CD4-positive, alpha-beta T cell (primary cell): ENCODE measurements at regions not wholly inside any gene's neighbourhood (a gene's known extent, or its start where the extent isn't known, plus 50 kb on each side); places are given as distances from the start of the nearest gene placed in this dataset.
A peak's percentile ranks its signal among the peaks of the same experiment; 100 is the strongest.

ENCODE experiments used
- ATAC-seq: fragments of 200-7000 bp; cut with Tn5 transposase; one replicate; pipeline ENCODE4 v1.10.0; 2022; ENCODE audit warnings: mild to moderate bottlenecking; ENCODE audit not compliant: poor library complexity
- CTCF ChIA-PET: fragments of 350-600 bp; sonication (Branson Sonifier 250); formaldehyde crosslinking; loops from one replicate; lab custom pipeline; 2021; ENCODE audit warnings: antibody characterized with exemption, inconsistent platforms; lab: Charles Lee
- POLR2A ChIA-PET: fragments of 350-600 bp; sonication (Branson Sonifier 250); formaldehyde crosslinking; loops from one replicate; lab custom pipeline; 2021; ENCODE audit warnings: antibody characterized with exemption, inconsistent platforms; lab: Charles Lee
- DNase-seq, 14 experiments: peaks; one replicate each; pipeline ENCODE4 v3.0.0-alpha.2; 2013 to 2020; ENCODE audit warnings: mixed read lengths in 2 of 14
- H3K27ac ChIP-seq, 2 donors: one replicate each; pipeline versions ENCODE4 v1.5.1 to v1.7.0; 2013; ENCODE audit warnings: low read length in 2 of 2, low read depth in 1 of 2, mild to moderate bottlenecking in 1 of 2
- H3K27me3 ChIP-seq, 2 experiments: 1 replicate in 1 of 2; 2 replicates in 1 of 2; pipeline versions ENCODE4 v1.6.1 to v1.7.0; 2013; ENCODE audit warnings: low read length in 2 of 2, control low read depth in 1 of 2, mild to moderate bottlenecking in 1 of 2, moderate library complexity in 1 of 2; ENCODE audit not compliant: insufficient read depth in 2 of 2, control insufficient read depth in 1 of 2
- H3K36me3 ChIP-seq: one replicate; pipeline ENCODE4 v1.6.1; 2013; ENCODE audit warnings: low read length, control low read depth; ENCODE audit not compliant: insufficient read depth
- H3K4me1 ChIP-seq: one replicate; pipeline ENCODE4 v1.6.1; 2013; ENCODE audit warnings: low read length, control low read depth; ENCODE audit not compliant: insufficient read depth
- H3K4me3 ChIP-seq: one replicate; pipeline ENCODE4 v1.5.1; 2013; ENCODE audit warnings: mild to moderate bottlenecking, low read length, moderate library complexity
- H3K9me3 ChIP-seq, 2 experiments: 1 replicate in 1 of 2; 2 replicates in 1 of 2; pipeline versions ENCODE4 v1.6.1 to v1.7.0; 2013; ENCODE audit warnings: low read length in 2 of 2, mild to moderate bottlenecking in 2 of 2, control low read depth in 1 of 2, moderate library complexity in 1 of 2; ENCODE audit not compliant: control insufficient read depth in 1 of 2, insufficient read depth in 1 of 2
- H3K27ac Mint-ChIP-seq: one replicate; pipeline ENCODE4 v1.8.0; 2020; ENCODE audit warnings: mixed read lengths
- H3K27me3 Mint-ChIP-seq: one replicate; pipeline ENCODE4 v1.8.0; 2021; ENCODE audit warnings: mixed read lengths
- H3K36me3 Mint-ChIP-seq: one replicate; pipeline ENCODE4 v1.8.0; 2021; ENCODE audit warnings: low read depth, mixed read lengths
- H3K4me1 Mint-ChIP-seq: one replicate; pipeline ENCODE4 v1.8.0; 2021; ENCODE audit warnings: low read depth, mixed read lengths
- H3K4me3 Mint-ChIP-seq: one replicate; pipeline ENCODE4 v1.8.0; 2020; ENCODE audit warnings: mild to moderate bottlenecking, mixed read lengths
- H3K9me3 Mint-ChIP-seq: one replicate; pipeline ENCODE4 v1.8.0; 2020; ENCODE audit warnings: mixed read lengths
- intact Hi-C, 2 experiments: fragments of 100-400 bp; cut with DNase I in 1 of 2; cut with micrococcal nuclease in 1 of 2; formaldehyde crosslinking; loops; one replicate each; pipeline versions ENCODE4 v1.15.1 to v1.9.0; 2023 to 2025; cut with DNase I, micrococcal nuclease
- TF ChIP-seq, protein P1 (sequence below): fragments of 200-600 bp; IDR thresholded peaks from one replicate; pipeline ENCODE4 v1.8.0; 2022; ENCODE audit warnings: antibody characterized with exemption, mild to moderate bottlenecking

DNA sequence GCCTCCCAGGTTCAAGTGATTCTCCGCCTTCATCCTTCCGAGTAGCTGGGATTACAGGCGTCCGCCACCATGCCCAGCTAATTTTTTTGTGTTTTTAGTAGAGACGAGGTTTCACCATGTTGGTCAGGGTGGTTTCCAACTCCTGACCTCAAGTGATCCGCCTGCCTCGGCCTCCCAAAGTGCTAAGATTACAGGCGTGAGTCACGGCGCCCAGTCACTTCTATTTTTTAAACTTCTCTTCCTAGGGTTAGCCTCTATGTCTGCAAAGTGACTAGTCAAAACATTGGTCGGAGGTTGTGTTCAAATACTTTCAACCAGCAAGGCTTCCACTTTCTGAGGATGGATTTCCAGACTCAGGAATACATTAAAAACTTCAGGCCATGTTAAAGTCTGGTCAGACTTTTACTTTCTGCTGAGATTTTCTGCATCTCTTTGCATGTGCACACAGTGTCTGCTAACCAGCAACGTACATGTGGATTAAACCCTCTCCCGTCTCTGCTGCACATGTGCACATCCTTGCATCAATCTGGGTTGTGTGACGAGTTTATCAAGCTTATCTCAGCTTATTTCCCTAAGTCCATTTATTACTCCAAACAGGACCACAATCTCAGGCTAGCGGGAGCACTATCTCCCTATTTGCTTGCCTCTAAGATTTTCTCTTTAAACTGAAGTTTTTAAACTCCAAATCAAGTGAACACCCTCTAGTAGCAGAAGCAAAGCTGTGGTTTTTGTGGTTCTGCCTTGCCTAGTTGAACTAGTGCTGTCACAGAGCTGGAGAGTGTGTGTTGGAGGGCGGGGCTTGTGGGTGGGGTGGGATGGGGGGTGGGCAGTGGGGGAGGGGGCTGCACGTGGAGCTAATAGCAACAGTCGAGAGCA is 525.2 kb upstream of the GOT2 start:
- Mint-ChIP-seq H3K4me3 (peak overlapping the region; percentile 55), H3K9me3 (peaks cover 2% of the 10 kb centered on the region), H3K36me3 (no peaks in the 10 kb centered on the region), H3K27me3 (no peaks in the 10 kb centered on the region), H3K27ac (peak overlapping the region; percentile 52), H3K4me1 (peaks cover 24% of the 10 kb centered on the region)
- DNase-seq (peak in 5 of 14 experiments; percentile 5 to 41 (median 13)), ATAC-seq (peak; percentile 63)
- ChIA-PET CTCF (no interaction called here), POLR2A (no interaction called here)
- Histone ChIP-seq H3K9me3 (no peaks in the 10 kb centered on the region), H3K4me1 (no peaks in the 10 kb centered on the region), H3K27ac (no peak overlapping the region), H3K36me3 (no peaks in the 10 kb centered on the region), H3K4me3 (no peak overlapping the region), H3K27me3 (no peaks in the 10 kb centered on the region)
- intact Hi-C loops: no loop called here
- TF ChIP-seq, protein P1, sequence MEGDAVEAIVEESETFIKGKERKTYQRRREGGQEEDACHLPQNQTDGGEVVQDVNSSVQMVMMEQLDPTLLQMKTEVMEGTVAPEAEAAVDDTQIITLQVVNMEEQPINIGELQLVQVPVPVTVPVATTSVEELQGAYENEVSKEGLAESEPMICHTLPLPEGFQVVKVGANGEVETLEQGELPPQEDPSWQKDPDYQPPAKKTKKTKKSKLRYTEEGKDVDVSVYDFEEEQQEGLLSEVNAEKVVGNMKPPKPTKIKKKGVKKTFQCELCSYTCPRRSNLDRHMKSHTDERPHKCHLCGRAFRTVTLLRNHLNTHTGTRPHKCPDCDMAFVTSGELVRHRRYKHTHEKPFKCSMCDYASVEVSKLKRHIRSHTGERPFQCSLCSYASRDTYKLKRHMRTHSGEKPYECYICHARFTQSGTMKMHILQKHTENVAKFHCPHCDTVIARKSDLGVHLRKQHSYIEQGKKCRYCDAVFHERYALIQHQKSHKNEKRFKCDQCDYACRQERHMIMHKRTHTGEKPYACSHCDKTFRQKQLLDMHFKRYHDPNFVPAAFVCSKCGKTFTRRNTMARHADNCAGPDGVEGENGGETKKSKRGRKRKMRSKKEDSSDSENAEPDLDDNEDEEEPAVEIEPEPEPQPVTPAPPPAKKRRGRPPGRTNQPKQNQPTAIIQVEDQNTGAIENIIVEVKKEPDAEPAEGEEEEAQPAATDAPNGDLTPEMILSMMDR: no peak

DNA sequence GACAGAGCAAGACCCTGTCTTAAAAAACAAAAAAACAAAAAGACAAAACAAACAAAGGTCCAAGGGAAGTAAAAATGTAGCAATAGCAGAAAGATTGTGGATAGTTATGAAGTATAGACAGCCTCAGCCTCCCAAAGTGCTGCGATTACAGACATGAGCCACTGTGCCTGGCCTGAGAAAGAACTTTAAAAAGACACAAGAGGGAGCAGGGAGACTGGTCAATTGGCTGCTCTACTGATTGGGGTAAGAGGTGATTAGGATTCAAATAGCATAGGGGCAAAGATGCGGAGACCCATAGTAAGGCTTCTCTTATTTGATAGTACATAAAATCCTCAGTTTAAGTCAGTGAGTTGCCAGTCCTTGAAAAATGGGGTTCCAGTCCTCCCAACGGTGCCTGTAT is 518.2 kb upstream of the GOT2 start:
- DNase-seq: no peak
- Mint-ChIP-seq H3K9me3 (peaks cover 4% of the 10 kb centered on the region), H3K4me1 (no peaks in the 10 kb centered on the region), H3K36me3 (no peaks in the 10 kb centered on the region), H3K27ac (no peak overlapping the region), H3K4me3 (no peak overlapping the region), H3K27me3 (no peaks in the 10 kb centered on the region)
- Histone ChIP-seq H3K27ac (no peak overlapping the region), H3K4me3 (no peak overlapping the region), H3K4me1 (no peaks in the 10 kb centered on the region), H3K36me3 (no peaks in the 10 kb centered on the region), H3K27me3 (no peaks in the 10 kb centered on the region), H3K9me3 (no peaks in the 10 kb centered on the region)
- POLR2A ChIA-PET: no interaction called here
- CTCF ChIA-PET: no interaction called here
- ATAC-seq: no peak
- TF ChIP-seq, protein P1: no peak
- intact Hi-C loops: no loop called here

DNA sequence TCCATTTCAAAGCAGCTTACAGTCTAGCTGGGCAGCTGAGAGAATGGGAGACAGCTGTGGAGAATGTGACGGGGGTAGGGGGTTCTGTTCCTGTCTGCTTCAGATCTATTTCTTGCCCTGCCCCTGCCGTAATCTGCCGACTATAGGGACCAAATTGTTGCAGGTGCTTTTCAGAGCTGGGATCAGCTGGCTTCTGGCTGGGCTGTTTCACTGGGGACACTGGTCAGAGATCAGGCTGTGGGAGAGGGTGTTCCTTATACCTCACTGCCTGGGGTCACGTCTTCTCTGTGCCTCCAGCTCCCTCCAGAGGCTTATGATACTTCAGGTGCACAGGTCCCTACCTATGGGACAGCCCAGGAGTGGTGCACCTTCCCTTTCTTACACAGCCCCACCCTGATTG is 514.9 kb upstream of the GOT2 start:
- no peaks in the 10 kb centered on the region for H3K27me3 Mint-ChIP-seq
- ChIA-PET POLR2A (no interaction called here), CTCF (no interaction called here)
- no peaks in the 10 kb centered on the region for H3K9me3 ChIP-seq
- H3K9me3 Mint-ChIP-seq: no peaks in the 10 kb centered on the region
- no peak overlapping the region for H3K4me3 Mint-ChIP-seq
- no peaks in the 10 kb centered on the region for H3K36me3 Mint-ChIP-seq
- H3K4me3 ChIP-seq: no peak overlapping the region
- TF ChIP-seq, protein P1: no peak
- intact Hi-C loops: no loop called here
- H3K36me3 ChIP-seq: no peaks in the 10 kb centered on the region
- H3K27me3 ChIP-seq: no peaks in the 10 kb centered on the region
- H3K27ac Mint-ChIP-seq: no peak overlapping the region
- ATAC-seq (no peak), DNase-seq (no peak)
- no peak overlapping the region for H3K27ac ChIP-seq
- no peaks in the 10 kb centered on the region for H3K4me1 ChIP-seq
- H3K4me1 Mint-ChIP-seq: no peaks in the 10 kb centered on the region
